ENCODE measurements at regions not wholly inside any gene's neighbourhood (a gene's known extent, or its start where the extent isn't known, plus 50 kb on each side); places are given as distances from the start of the nearest gene placed in this dataset.

- no peak overlapping the region for H3K27ac Mint-ChIP-seq
- H3K9me3 Mint-ChIP-seq (ENCODE audit: insufficient read depth) = no peaks in the 10 kb centered on the region
Measured at GRCh38 chr2:59149271-59149670, 908.1 kb upstream of the FANCL start.

GRCh38 chr2:59112258-59112657 lies 871.1 kb upstream of the FANCL start:
- Mint-ChIP-seq H3K27me3 (no peaks in the 10 kb centered on the region), H3K4me1 (no peaks in the 10 kb centered on the region), H3K9me3 (ENCODE audit: insufficient read depth) (no peaks in the 10 kb centered on the region), H3K27ac (no peak overlapping the region), H3K4me3 (no peak overlapping the region)
- DNase-seq = no peak
- no peak for ATAC-seq (ENCODE audit: low read depth)
- Histone ChIP-seq H3K4me3 (ENCODE audit: control extremely low read depth in 1 of 5, extremely low read depth in 1 of 5, insufficient read depth in 1 of 5, low read depth in 2 of 5, low read length in 4 of 5) (no peak overlapping the region), H3K9ac (ENCODE audit: low read length) (no peak overlapping the region), H3K27ac (ENCODE audit: low read length in 2 of 2) (no peak overlapping the region), H4K20me1 (ENCODE audit: control insufficient read depth, insufficient read depth, low read length, poor library complexity, severe bottlenecking) (no peaks in the 10 kb centered on the region), H3K4me1 (ENCODE audit: control insufficient read depth in 2 of 2, insufficient read depth in 2 of 2, low read length in 2 of 2) (no peaks in the 10 kb centered on the region), H3K9me3 (ENCODE audit: control extremely low read depth in 1 of 3, control insufficient read depth in 2 of 3, insufficient read depth in 1 of 3, low read length in 2 of 3) (no peaks in the 10 kb centered on the region), H3K4me2 (replicated peaks; ENCODE audit: low read depth, low read length, poor library complexity, severe bottlenecking) (no peak overlapping the region), H3K36me3 (replicated peaks in 1 of 2; ENCODE audit: control extremely low read depth in 1 of 2, control insufficient read depth in 1 of 2, extremely low read depth in 1 of 2, insufficient read depth in 2 of 2, low read length in 1 of 2) (no peaks in the 10 kb centered on the region), H2AFZ (ENCODE audit: insufficient read depth, low read depth, low read length, poor library complexity, severe bottlenecking) (no peak overlapping the region), H3K27me3 (replicated peaks in 1 of 4; ENCODE audit: control extremely low read depth in 1 of 4, control insufficient read depth in 3 of 4, insufficient read depth in 4 of 4, low read length in 3 of 4) (no peaks in the 10 kb centered on the region), H3K79me2 (ENCODE audit: control insufficient read depth, insufficient read depth, low read length) (no peaks in the 10 kb centered on the region)
- TF ChIP-seq CTCF (IDR thresholded peaks at IDR 0.05) (no peak), EZH2 (IDR thresholded peaks at IDR 0.05; ENCODE audit: borderline replicate concordance, insufficient read depth, low read depth, low read length, poor library complexity, severe bottlenecking) (no peak)
- ChIA-PET POLR2A (no interaction called here), CTCF (no interaction called here)
- intact Hi-C loops (cut with micrococcal nuclease) = no loop called here
- no CpG with 5 or more reads among the region's 1 CpG for WGBS (ENCODE audit: insufficient coverage)

More at GRCh38 chr2:59149271-59149670, 908.1 kb upstream of the FANCL start:
- DNase-seq (no peak), ATAC-seq (ENCODE audit: low read depth) (no peak)
- intact Hi-C loops (cut with micrococcal nuclease) = no loop called here
- H4K20me1 ChIP-seq (ENCODE audit: control insufficient read depth, insufficient read depth, low read length, poor library complexity, severe bottlenecking) = no peaks in the 10 kb centered on the region
- H3K4me3 ChIP-seq (ENCODE audit: control extremely low read depth in 1 of 5, extremely low read depth in 1 of 5, insufficient read depth in 1 of 5, low read depth in 2 of 5, low read length in 4 of 5) = no peak overlapping the region
- ChIA-PET CTCF (no interaction called here), POLR2A (no interaction called here)
- H3K9me3 ChIP-seq (ENCODE audit: control extremely low read depth in 1 of 3, control insufficient read depth in 2 of 3, insufficient read depth in 1 of 3, low read length in 2 of 3) = no peaks in the 10 kb centered on the region
- Mint-ChIP-seq H3K27me3 (peaks cover 6% of the 10 kb centered on the region), H3K4me1 (no peaks in the 10 kb centered on the region), H3K4me3 (no peak overlapping the region)
- H3K79me2 ChIP-seq (ENCODE audit: control insufficient read depth, insufficient read depth, low read length) = no peaks in the 10 kb centered on the region
- H3K4me1 ChIP-seq (ENCODE audit: control insufficient read depth in 2 of 2, insufficient read depth in 2 of 2, low read length in 2 of 2) = no peaks in the 10 kb centered on the region
- TF ChIP-seq CTCF (IDR thresholded peaks at IDR 0.05) (no peak), EZH2 (IDR thresholded peaks at IDR 0.05; ENCODE audit: borderline replicate concordance, insufficient read depth, low read depth, low read length, poor library complexity, severe bottlenecking) (no peak)
- H2AFZ ChIP-seq (ENCODE audit: insufficient read depth, low read depth, low read length, poor library complexity, severe bottlenecking) = no peak overlapping the region
- no peak overlapping the region for H3K9ac ChIP-seq (ENCODE audit: low read length)
- H3K27ac ChIP-seq (ENCODE audit: low read length in 2 of 2) = no peak overlapping the region
- H3K36me3 ChIP-seq (replicated peaks in 1 of 2; ENCODE audit: control extremely low read depth in 1 of 2, control insufficient read depth in 1 of 2, extremely low read depth in 1 of 2, insufficient read depth in 2 of 2, low read length in 1 of 2) = no peaks in the 10 kb centered on the region
- H3K4me2 ChIP-seq (replicated peaks; ENCODE audit: low read depth, low read length, poor library complexity, severe bottlenecking) = no peak overlapping the region
- no peaks in the 10 kb centered on the region for H3K27me3 ChIP-seq (replicated peaks in 1 of 4; ENCODE audit: control extremely low read depth in 1 of 4, control insufficient read depth in 3 of 4, insufficient read depth in 4 of 4, low read length in 3 of 4)
